Liver (tissue), 3 donors: ENCODE measurements at regions not wholly inside any gene's neighbourhood (a gene's known extent, or its start where the extent isn't known, plus 50 kb on each side); places are given as distances from the start of the nearest gene placed in this dataset.

Source experiments
- ATF3 ChIP-seq: IDR thresholded peaks from 2 replicates; pipeline ENCODE4 v1.6.1; 2016; ENCODE audit warnings: antibody characterized with exemption
- CTCF ChIP-seq: fragments of 150-350 bp; IDR thresholded peaks from 2 replicates; pipeline ENCODE4 v1.5.1; 2017; ENCODE audit warnings: improper control_type of control experiment, low read depth, low read length; ENCODE audit not compliant: missing input control
- GABPA ChIP-seq, 2 donors: IDR thresholded peaks in 1 of 2; conservative IDR thresholded peaks in 1 of 2; 2 replicates each; pipeline ENCODE4 v1.6.1; 2016; ENCODE audit warnings: antibody characterized with exemption in 2 of 2, mild to moderate bottlenecking in 1 of 2, moderate library complexity in 1 of 2
- JUND ChIP-seq, 2 donors: IDR thresholded peaks; 2 replicates each; pipeline ENCODE4 v1.6.1; 2016; ENCODE audit warnings: antibody characterized with exemption in 2 of 2
- RAD21 ChIP-seq, 2 donors: IDR thresholded peaks; 2 replicates each; pipeline ENCODE4 v1.6.1; 2016; ENCODE audit warnings: antibody characterized with exemption in 2 of 2, mild to moderate bottlenecking in 2 of 2
- YY1 ChIP-seq: IDR thresholded peaks from 2 replicates; pipeline ENCODE4 v1.6.1; 2016; ENCODE audit warnings: antibody characterized with exemption, mild to moderate bottlenecking
- donor health status: healthy.
- donor health status: healthy.

- TF ChIP-seq CTCF (no peak), YY1 (no peak), RAD21 (IDR thresholded peaks at IDR 0.05) (no peak), JUND (IDR thresholded peaks at IDR 0.05) (no peak), ATF3 (no peak), GABPA (IDR thresholded peaks at IDR 0.05 in 1 of 2, conservative IDR thresholded peaks at IDR 0.05 in 1 of 2) (no peak)
Measured at GRCh38 chr10:112057072-112057471, 126.5 kb downstream of the GPAM start.
